ENCODE measurements at regions not wholly inside any gene's neighbourhood (a gene's known extent, or its start where the extent isn't known, plus 50 kb on each side); places are given as distances from the start of the nearest gene placed in this dataset.

GRCh38 chr17:5812590-5812989, 228.3 kb upstream of the NLRP1 start:
- Histone ChIP-seq H3K9me3 (ENCODE audit: low read length) (peaks cover 11% of the 10 kb centered on the region), H2AFZ (ENCODE audit: low read length) (no peak overlapping the region), H3K36me3 (ENCODE audit: insufficient read depth, low read length) (no peaks in the 10 kb centered on the region), H3K9me2 (replicated peaks; ENCODE audit: insufficient read depth, low read length) (no peaks in the 10 kb centered on the region), H3K27ac (ENCODE audit: low read length) (no peak overlapping the region), H3K4me2 (ENCODE audit: low read depth, low read length, poor library complexity, severe bottlenecking) (no peak overlapping the region), H3K27me3 (ENCODE audit: low read length) (no peaks in the 10 kb centered on the region), H3K4me1 (ENCODE audit: low read length) (no peaks in the 10 kb centered on the region), H3K4me3 (ENCODE audit: low read length) (no peak overlapping the region), H3K9ac (ENCODE audit: low read length) (no peak overlapping the region), H4K20me1 (ENCODE audit: insufficient read depth, low read depth, low read length) (no peaks in the 10 kb centered on the region), H3K79me2 (ENCODE audit: low read length) (no peaks in the 10 kb centered on the region)
- DNase-seq, result no peak

GRCh38 chr17:5813357-5813756, 229.0 kb upstream of the NLRP1 start:
- Histone ChIP-seq H3K4me3 (ENCODE audit: low read length) (no peak overlapping the region), H2AFZ (ENCODE audit: low read length) (no peak overlapping the region), H3K27ac (ENCODE audit: low read length) (no peak overlapping the region), H3K9ac (ENCODE audit: low read length) (no peak overlapping the region), H3K79me2 (ENCODE audit: low read length) (no peaks in the 10 kb centered on the region), H4K20me1 (ENCODE audit: insufficient read depth, low read depth, low read length) (no peaks in the 10 kb centered on the region), H3K4me1 (ENCODE audit: low read length) (no peaks in the 10 kb centered on the region), H3K27me3 (ENCODE audit: low read length) (no peaks in the 10 kb centered on the region), H3K4me2 (ENCODE audit: low read depth, low read length, poor library complexity, severe bottlenecking) (no peak overlapping the region), H3K9me3 (ENCODE audit: low read length) (peaks cover 9% of the 10 kb centered on the region), H3K9me2 (replicated peaks; ENCODE audit: insufficient read depth, low read length) (no peaks in the 10 kb centered on the region), H3K36me3 (ENCODE audit: insufficient read depth, low read length) (no peaks in the 10 kb centered on the region)
- DNase-seq, result no peak

GRCh38 chr17:5815396-5815795, 231.1 kb upstream of the NLRP1 start:
- no peaks in the 10 kb centered on the region for H3K9me2 ChIP-seq (replicated peaks; ENCODE audit: insufficient read depth, low read length)
- H3K4me2 ChIP-seq (ENCODE audit: low read depth, low read length, poor library complexity, severe bottlenecking), result no peak overlapping the region
- H3K27ac ChIP-seq (ENCODE audit: low read length), result no peak overlapping the region
- no peaks in the 10 kb centered on the region for H4K20me1 ChIP-seq (ENCODE audit: insufficient read depth, low read depth, low read length)
- H3K79me2 ChIP-seq (ENCODE audit: low read length), result no peaks in the 10 kb centered on the region
- H3K27me3 ChIP-seq (ENCODE audit: low read length), result no peaks in the 10 kb centered on the region
- H3K4me3 ChIP-seq (ENCODE audit: low read length), result no peak overlapping the region
- H3K4me1 ChIP-seq (ENCODE audit: low read length), result no peaks in the 10 kb centered on the region
- no peak overlapping the region for H3K9ac ChIP-seq (ENCODE audit: low read length)
- H3K36me3 ChIP-seq (ENCODE audit: insufficient read depth, low read length), result no peaks in the 10 kb centered on the region
- no peak overlapping the region for H2AFZ ChIP-seq (ENCODE audit: low read length)
- H3K9me3 ChIP-seq (ENCODE audit: low read length), result no peaks in the 10 kb centered on the region
- no peak for DNase-seq

- no peaks in the 10 kb centered on the region for H3K4me1 ChIP-seq (ENCODE audit: low read length)
- no peaks in the 10 kb centered on the region for H4K20me1 ChIP-seq (ENCODE audit: insufficient read depth, low read depth, low read length)
- no peaks in the 10 kb centered on the region for H3K27me3 ChIP-seq (ENCODE audit: low read length)
- no peaks in the 10 kb centered on the region for H3K79me2 ChIP-seq (ENCODE audit: low read length)
- no peaks in the 10 kb centered on the region for H3K9me3 ChIP-seq (ENCODE audit: low read length)
- DNase-seq, result no peak
- H2AFZ ChIP-seq (ENCODE audit: low read length), result no peak overlapping the region
- H3K36me3 ChIP-seq (ENCODE audit: insufficient read depth, low read length), result no peaks in the 10 kb centered on the region
- no peak overlapping the region for H3K4me2 ChIP-seq (ENCODE audit: low read depth, low read length, poor library complexity, severe bottlenecking)
- H3K4me3 ChIP-seq (ENCODE audit: low read length), result no peak overlapping the region
- H3K27ac ChIP-seq (ENCODE audit: low read length), result no peak overlapping the region
- H3K9ac ChIP-seq (ENCODE audit: low read length), result no peak overlapping the region
- H3K9me2 ChIP-seq (replicated peaks; ENCODE audit: insufficient read depth, low read length), result no peaks in the 10 kb centered on the region
These were observed 232.3 kb upstream of the NLRP1 start for GRCh38 chr17:5816491-5817070.

- no peaks in the 10 kb centered on the region for H3K9me3 ChIP-seq (ENCODE audit: low read length)
- no peak overlapping the region for H3K4me3 ChIP-seq (ENCODE audit: low read length)
- no peaks in the 10 kb centered on the region for H3K27me3 ChIP-seq (ENCODE audit: low read length)
- DNase-seq, result no peak
- no peaks in the 10 kb centered on the region for H3K36me3 ChIP-seq (ENCODE audit: insufficient read depth, low read length)
- H4K20me1 ChIP-seq (ENCODE audit: insufficient read depth, low read depth, low read length), result no peaks in the 10 kb centered on the region
- H3K9ac ChIP-seq (ENCODE audit: low read length), result no peak overlapping the region
- no peaks in the 10 kb centered on the region for H3K4me1 ChIP-seq (ENCODE audit: low read length)
- H3K27ac ChIP-seq (ENCODE audit: low read length), result no peak overlapping the region
- no peaks in the 10 kb centered on the region for H3K9me2 ChIP-seq (replicated peaks; ENCODE audit: insufficient read depth, low read length)
- no peak overlapping the region for H2AFZ ChIP-seq (ENCODE audit: low read length)
- no peak overlapping the region for H3K4me2 ChIP-seq (ENCODE audit: low read depth, low read length, poor library complexity, severe bottlenecking)
- no peaks in the 10 kb centered on the region for H3K79me2 ChIP-seq (ENCODE audit: low read length)
These were observed 233.4 kb upstream of the NLRP1 start for GRCh38 chr17:5817475-5818395.

GRCh38 chr17:5819396-5819795, 235.1 kb upstream of the NLRP1 start:
- Histone ChIP-seq H3K36me3 (ENCODE audit: insufficient read depth, low read length) (no peaks in the 10 kb centered on the region), H3K27ac (ENCODE audit: low read length) (no peak overlapping the region), H3K9me3 (ENCODE audit: low read length) (no peaks in the 10 kb centered on the region), H3K9ac (ENCODE audit: low read length) (no peak overlapping the region), H3K4me2 (ENCODE audit: low read depth, low read length, poor library complexity, severe bottlenecking) (no peak overlapping the region), H3K4me1 (ENCODE audit: low read length) (no peaks in the 10 kb centered on the region), H2AFZ (ENCODE audit: low read length) (no peak overlapping the region), H4K20me1 (ENCODE audit: insufficient read depth, low read depth, low read length) (no peaks in the 10 kb centered on the region), H3K79me2 (ENCODE audit: low read length) (no peaks in the 10 kb centered on the region), H3K4me3 (ENCODE audit: low read length) (no peak overlapping the region), H3K27me3 (ENCODE audit: low read length) (no peaks in the 10 kb centered on the region), H3K9me2 (replicated peaks; ENCODE audit: insufficient read depth, low read length) (no peaks in the 10 kb centered on the region)
- DNase-seq, result no peak

- Histone ChIP-seq H3K9me2 (replicated peaks; ENCODE audit: insufficient read depth, low read length) (no peaks in the 10 kb centered on the region), H3K79me2 (ENCODE audit: low read length) (no peaks in the 10 kb centered on the region), H3K27ac (ENCODE audit: low read length) (no peak overlapping the region), H3K9ac (ENCODE audit: low read length) (no peak overlapping the region), H4K20me1 (ENCODE audit: insufficient read depth, low read depth, low read length) (no peaks in the 10 kb centered on the region), H3K4me2 (ENCODE audit: low read depth, low read length, poor library complexity, severe bottlenecking) (no peak overlapping the region), H3K4me1 (ENCODE audit: low read length) (no peaks in the 10 kb centered on the region), H2AFZ (ENCODE audit: low read length) (no peak overlapping the region), H3K27me3 (ENCODE audit: low read length) (no peaks in the 10 kb centered on the region), H3K4me3 (ENCODE audit: low read length) (no peak overlapping the region), H3K36me3 (ENCODE audit: insufficient read depth, low read length) (no peaks in the 10 kb centered on the region), H3K9me3 (ENCODE audit: low read length) (no peaks in the 10 kb centered on the region)
- DNase-seq, result no peak
These were observed 235.8 kb upstream of the NLRP1 start for GRCh38 chr17:5819921-5820685.

Data from Karpas-422 (cell line).